Muscle layer of colon (tissue), 2 donors: ENCODE measurements at regions not wholly inside any gene's neighbourhood (a gene's known extent, or its start where the extent isn't known, plus 50 kb on each side); places are given as distances from the start of the nearest gene placed in this dataset.

Experiments used
- H3K27ac ChIP-seq: one replicate; pipeline ENCODE4 v1.7.0; 2013; ENCODE audit warnings: low read depth, mild to moderate bottlenecking, low read length, moderate library complexity
- H3K27me3 ChIP-seq, 2 donors: one replicate each; pipeline ENCODE4 v1.7.0; 2013; ENCODE audit warnings: low read length in 2 of 2, mild to moderate bottlenecking in 2 of 2; ENCODE audit not compliant: insufficient read depth in 2 of 2, control insufficient read depth in 1 of 2
- H3K36me3 ChIP-seq: one replicate; pipeline ENCODE4 v1.7.0; 2013; ENCODE audit warnings: mild to moderate bottlenecking, low read length; ENCODE audit not compliant: insufficient read depth
- H3K4me1 ChIP-seq: one replicate; pipeline ENCODE4 v1.7.0; 2013; ENCODE audit warnings: mild to moderate bottlenecking, low read length; ENCODE audit not compliant: insufficient read depth
- H3K4me3 ChIP-seq, 2 donors: one replicate each; pipeline ENCODE4 v1.7.0; 2013; ENCODE audit warnings: low read length in 2 of 2, low read depth in 1 of 2, mild to moderate bottlenecking in 1 of 2, moderate library complexity in 1 of 2
- H3K9ac ChIP-seq: one replicate; pipeline ENCODE4 v1.7.0; 2013; ENCODE audit warnings: low read length
- H3K9me3 ChIP-seq: one replicate; pipeline ENCODE4 v1.7.0; 2013; ENCODE audit warnings: mild to moderate bottlenecking, low read length
- donor health status: abdominal sarcoma.
- donor health status: Adenocarcinoma of cecum.

GRCh38 chr13:106383791-106384190 lies 151.7 kb downstream of the EFNB2 start:
- Histone ChIP-seq H3K9ac (no peak overlapping the region), H3K4me1 (no peaks in the 10 kb centered on the region), H3K9me3 (no peaks in the 10 kb centered on the region), H3K4me3 (no peak overlapping the region), H3K27ac (no peak overlapping the region), H3K36me3 (no peaks in the 10 kb centered on the region), H3K27me3 (no peaks in the 10 kb centered on the region)

- H3K27me3 ChIP-seq: no peaks in the 10 kb centered on the region
- H3K9ac ChIP-seq: no peak overlapping the region
- H3K4me3 ChIP-seq: no peak overlapping the region
- H3K4me1 ChIP-seq: no peaks in the 10 kb centered on the region
- no peak overlapping the region for H3K27ac ChIP-seq
- no peaks in the 10 kb centered on the region for H3K9me3 ChIP-seq
- H3K36me3 ChIP-seq: no peaks in the 10 kb centered on the region
Measured at GRCh38 chr13:106382534-106382933, 152.9 kb downstream of the EFNB2 start.

GRCh38 chr13:106381091-106381490 lies 154.4 kb downstream of the EFNB2 start:
- no peaks in the 10 kb centered on the region for H3K9me3 ChIP-seq
- H3K9ac ChIP-seq: no peak overlapping the region
- H3K27me3 ChIP-seq: no peaks in the 10 kb centered on the region
- no peak overlapping the region for H3K4me3 ChIP-seq
- H3K4me1 ChIP-seq: no peaks in the 10 kb centered on the region
- no peak overlapping the region for H3K27ac ChIP-seq
- no peaks in the 10 kb centered on the region for H3K36me3 ChIP-seq

- Histone ChIP-seq H3K27ac (no peak overlapping the region), H3K9ac (no peak overlapping the region), H3K4me1 (peaks cover 11% of the 10 kb centered on the region), H3K27me3 (no peaks in the 10 kb centered on the region), H3K36me3 (no peaks in the 10 kb centered on the region), H3K4me3 (no peak overlapping the region), H3K9me3 (no peaks in the 10 kb centered on the region)
Measured at GRCh38 chr13:106377931-106378662, 157.4 kb downstream of the EFNB2 start.

- H3K9me3 ChIP-seq: no peaks in the 10 kb centered on the region
- no peaks in the 10 kb centered on the region for H3K36me3 ChIP-seq
- H3K4me1 ChIP-seq: peaks cover 18% of the 10 kb centered on the region
- no peaks in the 10 kb centered on the region for H3K27me3 ChIP-seq
- H3K9ac ChIP-seq: no peak overlapping the region
- no peak overlapping the region for H3K27ac ChIP-seq
- H3K4me3 ChIP-seq: no peak overlapping the region
Measured at GRCh38 chr13:106377341-106377740, 158.1 kb downstream of the EFNB2 start.

- Histone ChIP-seq H3K4me3 (no peak overlapping the region), H3K27me3 (no peaks in the 10 kb centered on the region), H3K27ac (no peak overlapping the region), H3K9ac (no peak overlapping the region), H3K36me3 (no peaks in the 10 kb centered on the region), H3K4me1 (peaks cover 24% of the 10 kb centered on the region), H3K9me3 (no peaks in the 10 kb centered on the region)
Measured at GRCh38 chr13:106376401-106377112, 158.9 kb downstream of the EFNB2 start.

GRCh38 chr13:106375085-106375484 lies 160.4 kb downstream of the EFNB2 start:
- Histone ChIP-seq H3K9me3 (no peaks in the 10 kb centered on the region), H3K27me3 (no peaks in the 10 kb centered on the region), H3K4me1 (peaks cover 24% of the 10 kb centered on the region), H3K36me3 (no peaks in the 10 kb centered on the region), H3K9ac (no peak overlapping the region), H3K27ac (no peak overlapping the region), H3K4me3 (no peak overlapping the region)

GRCh38 chr13:106374631-106375030 lies 160.8 kb downstream of the EFNB2 start:
- H3K4me3 ChIP-seq: no peak overlapping the region
- H3K4me1 ChIP-seq: peaks cover 24% of the 10 kb centered on the region
- H3K9me3 ChIP-seq: no peaks in the 10 kb centered on the region
- no peaks in the 10 kb centered on the region for H3K27me3 ChIP-seq
- no peaks in the 10 kb centered on the region for H3K36me3 ChIP-seq
- H3K27ac ChIP-seq: no peak overlapping the region
- H3K9ac ChIP-seq: no peak overlapping the region

GRCh38 chr13:106373989-106374572 lies 161.4 kb downstream of the EFNB2 start:
- no peak overlapping the region for H3K4me3 ChIP-seq
- H3K36me3 ChIP-seq: no peaks in the 10 kb centered on the region
- H3K27me3 ChIP-seq: no peaks in the 10 kb centered on the region
- H3K27ac ChIP-seq: peak overlapping the region; percentile 52
- H3K9ac ChIP-seq: no peak overlapping the region
- peaks cover 24% of the 10 kb centered on the region for H3K4me1 ChIP-seq
- H3K9me3 ChIP-seq: no peaks in the 10 kb centered on the region

GRCh38 chr13:106373304-106373988 lies 162.0 kb downstream of the EFNB2 start:
- Histone ChIP-seq H3K27ac (peak overlapping the region; percentile 52), H3K4me1 (peaks cover 24% of the 10 kb centered on the region), H3K27me3 (no peaks in the 10 kb centered on the region), H3K9me3 (no peaks in the 10 kb centered on the region), H3K9ac (no peak overlapping the region), H3K4me3 (no peak overlapping the region), H3K36me3 (no peaks in the 10 kb centered on the region)
